ENCODE measurements at regions not wholly inside any gene's neighbourhood (a gene's known extent, or its start where the extent isn't known, plus 50 kb on each side); places are given as distances from the start of the nearest gene placed in this dataset.

DNA sequence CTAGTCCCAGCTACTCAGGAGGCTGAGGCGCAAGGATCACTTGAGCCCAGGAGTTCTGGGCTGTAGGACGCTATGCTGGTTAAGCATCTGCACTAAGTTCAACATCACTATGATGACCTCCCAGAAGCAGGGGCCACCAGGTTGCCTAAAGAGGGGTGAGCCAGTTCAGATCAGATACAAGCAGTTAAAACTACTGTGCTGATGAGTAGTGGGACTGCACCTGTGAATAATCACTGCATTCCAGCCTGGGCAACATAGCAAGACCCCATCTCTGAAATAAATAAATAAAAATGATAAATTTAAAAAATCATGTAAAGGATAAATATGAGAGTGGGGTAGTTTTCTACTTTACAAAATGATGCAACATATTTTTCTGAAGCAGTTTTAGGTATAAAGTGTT lies 106.5 kb downstream of the TMEM170B start:
- no peaks in the 10 kb centered on the region for H3K4me1 ChIP-seq (ENCODE audit: insufficient read depth, low read length)
- H3K9ac ChIP-seq (ENCODE audit: low read length), result no peak overlapping the region
- no peaks in the 10 kb centered on the region for H3F3A ChIP-seq (ENCODE audit: low read length, unreplicated experiment)
- no peaks in the 10 kb centered on the region for H4K20me1 ChIP-seq (ENCODE audit: low read length)
- BruUV-seq (replicated peaks), result no TSS peak
- H2AFZ ChIP-seq (ENCODE audit: low read length), result no peak overlapping the region
- no peak overlapping the region for H3K4me3 ChIP-seq (ENCODE audit: low read length)
- POLR2A ChIA-PET (ENCODE audit: unreplicated experiment), result no interaction called here
- DNase-seq (no peak), ATAC-seq (no peak)
- TF ChIP-seq, protein P1, sequence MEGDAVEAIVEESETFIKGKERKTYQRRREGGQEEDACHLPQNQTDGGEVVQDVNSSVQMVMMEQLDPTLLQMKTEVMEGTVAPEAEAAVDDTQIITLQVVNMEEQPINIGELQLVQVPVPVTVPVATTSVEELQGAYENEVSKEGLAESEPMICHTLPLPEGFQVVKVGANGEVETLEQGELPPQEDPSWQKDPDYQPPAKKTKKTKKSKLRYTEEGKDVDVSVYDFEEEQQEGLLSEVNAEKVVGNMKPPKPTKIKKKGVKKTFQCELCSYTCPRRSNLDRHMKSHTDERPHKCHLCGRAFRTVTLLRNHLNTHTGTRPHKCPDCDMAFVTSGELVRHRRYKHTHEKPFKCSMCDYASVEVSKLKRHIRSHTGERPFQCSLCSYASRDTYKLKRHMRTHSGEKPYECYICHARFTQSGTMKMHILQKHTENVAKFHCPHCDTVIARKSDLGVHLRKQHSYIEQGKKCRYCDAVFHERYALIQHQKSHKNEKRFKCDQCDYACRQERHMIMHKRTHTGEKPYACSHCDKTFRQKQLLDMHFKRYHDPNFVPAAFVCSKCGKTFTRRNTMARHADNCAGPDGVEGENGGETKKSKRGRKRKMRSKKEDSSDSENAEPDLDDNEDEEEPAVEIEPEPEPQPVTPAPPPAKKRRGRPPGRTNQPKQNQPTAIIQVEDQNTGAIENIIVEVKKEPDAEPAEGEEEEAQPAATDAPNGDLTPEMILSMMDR (conservative IDR thresholded peaks at IDR 0.05; ENCODE audit: low read depth, low read length), result no peak
- no peak for TF ChIP-seq EZH2phosphoT487 (IDR thresholded peaks at IDR 0.05; ENCODE audit: borderline replicate concordance, low read length)
- no peak for TF ChIP-seq EZH2 (IDR thresholded peaks at IDR 0.05; ENCODE audit: low read length, unreplicated experiment)
- no peaks in the 10 kb centered on the region for H3K9me2 ChIP-seq (replicated peaks; ENCODE audit: low read length)
- H3K4me2 ChIP-seq (ENCODE audit: low read length), result no peak overlapping the region
- CTCF ChIA-PET, result no interaction called here
- H3K27ac ChIP-seq (ENCODE audit: low read length), result no peak overlapping the region
- H3K27me3 ChIP-seq (ENCODE audit: low read length), result no peaks in the 10 kb centered on the region
- H3K9me3 ChIP-seq (ENCODE audit: low read length), result no peaks in the 10 kb centered on the region
- no peaks in the 10 kb centered on the region for H3K36me3 ChIP-seq (ENCODE audit: low read depth, low read length)
- no peaks in the 10 kb centered on the region for H3K79me2 ChIP-seq (ENCODE audit: low read length)
- intact Hi-C loops (cut with micrococcal nuclease), result no loop called here

DNA sequence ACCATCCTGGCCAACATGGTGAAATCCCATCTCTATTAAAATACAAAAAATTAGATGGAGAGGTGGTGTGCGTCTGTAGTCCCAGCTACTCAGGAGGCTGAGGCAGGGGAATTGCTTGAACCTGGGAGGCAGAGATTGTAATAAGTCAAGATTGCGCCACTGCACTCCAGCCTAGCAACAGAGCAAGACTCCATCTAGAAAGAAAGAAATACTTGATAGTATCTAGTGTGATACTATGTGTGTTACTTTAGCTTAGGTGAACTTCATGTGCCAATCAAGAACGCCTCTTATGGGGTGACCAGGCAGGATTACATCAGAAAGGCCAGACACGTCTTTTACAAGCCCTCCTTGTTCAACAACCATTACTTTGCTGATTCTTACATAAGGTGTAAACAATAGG lies 107.1 kb downstream of the TMEM170B start:
- no peak overlapping the region for H3K4me2 ChIP-seq (ENCODE audit: low read length)
- intact Hi-C loops (cut with micrococcal nuclease), result no loop called here
- H3K4me3 ChIP-seq (ENCODE audit: low read length), result no peak overlapping the region
- H3K9ac ChIP-seq (ENCODE audit: low read length), result no peak overlapping the region
- no peaks in the 10 kb centered on the region for H4K20me1 ChIP-seq (ENCODE audit: low read length)
- no peaks in the 10 kb centered on the region for H3F3A ChIP-seq (ENCODE audit: low read length, unreplicated experiment)
- DNase-seq, result no peak
- TF ChIP-seq, protein P1 (conservative IDR thresholded peaks at IDR 0.05; ENCODE audit: low read depth, low read length), result no peak
- TF ChIP-seq EZH2phosphoT487 (IDR thresholded peaks at IDR 0.05; ENCODE audit: borderline replicate concordance, low read length) (no peak), EZH2 (IDR thresholded peaks at IDR 0.05; ENCODE audit: low read length, unreplicated experiment) (no peak)
- ATAC-seq, result no peak
- no peaks in the 10 kb centered on the region for H3K36me3 ChIP-seq (ENCODE audit: low read depth, low read length)
- no peaks in the 10 kb centered on the region for H3K79me2 ChIP-seq (ENCODE audit: low read length)
- H3K27ac ChIP-seq (ENCODE audit: low read length), result no peak overlapping the region
- no peaks in the 10 kb centered on the region for H3K9me2 ChIP-seq (replicated peaks; ENCODE audit: low read length)
- POLR2A ChIA-PET (ENCODE audit: unreplicated experiment), result no interaction called here
- H3K27me3 ChIP-seq (ENCODE audit: low read length), result no peaks in the 10 kb centered on the region
- BruUV-seq (replicated peaks), result no TSS peak
- CTCF ChIA-PET, result no interaction called here
- H3K9me3 ChIP-seq (ENCODE audit: low read length), result no peaks in the 10 kb centered on the region
- H2AFZ ChIP-seq (ENCODE audit: low read length), result no peak overlapping the region
- H3K4me1 ChIP-seq (ENCODE audit: insufficient read depth, low read length), result no peaks in the 10 kb centered on the region

DNA sequence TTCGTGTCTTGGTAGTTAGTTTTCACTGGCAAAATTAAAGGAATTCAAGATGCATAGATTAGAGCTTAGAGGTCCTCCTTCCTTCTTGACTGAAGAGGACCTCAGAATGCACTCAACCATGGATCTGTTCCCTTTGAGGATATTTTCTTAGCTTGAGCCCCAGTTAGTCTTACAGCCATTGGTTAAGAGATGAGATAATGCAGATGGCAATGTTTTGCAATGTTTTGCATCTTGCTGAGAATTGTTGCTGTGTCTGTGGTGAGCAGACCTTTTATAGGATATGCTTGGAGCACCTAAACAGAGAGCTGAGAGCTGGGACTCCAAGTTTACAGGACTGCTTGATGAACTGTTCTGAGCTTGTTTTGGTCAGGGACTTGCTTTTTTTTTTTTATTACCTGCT lies 107.5 kb downstream of the TMEM170B start:
- BruUV-seq (replicated peaks), result no TSS peak
- ChIA-PET POLR2A (ENCODE audit: unreplicated experiment) (no interaction called here), CTCF (no interaction called here)
- Histone ChIP-seq H3K9ac (ENCODE audit: low read length) (no peak overlapping the region), H3K4me3 (ENCODE audit: low read length) (no peak overlapping the region), H3K36me3 (ENCODE audit: low read depth, low read length) (no peaks in the 10 kb centered on the region), H3F3A (ENCODE audit: low read length, unreplicated experiment) (no peaks in the 10 kb centered on the region), H3K9me2 (replicated peaks; ENCODE audit: low read length) (no peaks in the 10 kb centered on the region), H3K4me2 (ENCODE audit: low read length) (no peak overlapping the region), H3K79me2 (ENCODE audit: low read length) (no peaks in the 10 kb centered on the region), H3K27me3 (ENCODE audit: low read length) (no peaks in the 10 kb centered on the region), H2AFZ (ENCODE audit: low read length) (no peak overlapping the region), H3K4me1 (ENCODE audit: insufficient read depth, low read length) (peaks cover 3% of the 10 kb centered on the region; the same call in 1 of the 2 replicates), H3K27ac (ENCODE audit: low read length) (no peak overlapping the region), H3K9me3 (ENCODE audit: low read length) (no peaks in the 10 kb centered on the region), H4K20me1 (ENCODE audit: low read length) (no peaks in the 10 kb centered on the region)
- no peak for TF ChIP-seq EZH2phosphoT487 (IDR thresholded peaks at IDR 0.05; ENCODE audit: borderline replicate concordance, low read length)
- TF ChIP-seq, protein P1 (conservative IDR thresholded peaks at IDR 0.05; ENCODE audit: low read depth, low read length), result no peak
- no peak for TF ChIP-seq EZH2 (IDR thresholded peaks at IDR 0.05; ENCODE audit: low read length, unreplicated experiment)
- intact Hi-C loops (cut with micrococcal nuclease), result no loop called here
- ATAC-seq (no peak), DNase-seq (no peak)
